Activated CD4-positive, alpha-beta memory T cell treated with anti-CD3 and anti-CD28 coated beads, Interleukin-2, amount 10 ng/mL, durations not matched to agents 7 days and 5 days (primary cell): ENCODE measurements at regions not wholly inside any gene's neighbourhood (a gene's known extent, or its start where the extent isn't known, plus 50 kb on each side); places are given as distances from the start of the nearest gene placed in this dataset.
"Not testable (repeated sequence)": the region's sequence is repeated elsewhere in the genome, so short reads cannot be mapped to it uniquely, and the experiment has no call there.

ENCODE experiments used
- CTCF ChIA-PET: fragments of 350-600 bp; sonication (Branson Sonifier 250); formaldehyde crosslinking; loops from one replicate; lab custom pipeline; 2021; ENCODE audit warnings: antibody characterized with exemption, inconsistent platforms; lab: Charles Lee
- POLR2A ChIA-PET: fragments of 350-600 bp; sonication (Branson Sonifier 250); formaldehyde crosslinking; loops from one replicate; lab custom pipeline; 2021; ENCODE audit warnings: antibody characterized with exemption; lab: Charles Lee
- DNase-seq: peaks from one replicate; pipeline ENCODE4 v3.0.0-alpha.2; 2020
- H3K27ac Mint-ChIP-seq: one replicate; pipeline ENCODE4 v1.8.0; 2021; ENCODE audit warnings: mild to moderate bottlenecking, mixed read lengths
- H3K27me3 Mint-ChIP-seq: one replicate; pipeline ENCODE4 v1.8.0; 2021; ENCODE audit warnings: mixed read lengths
- H3K36me3 Mint-ChIP-seq: one replicate; pipeline ENCODE4 v1.8.0; 2021; ENCODE audit warnings: low read depth, mixed read lengths
- H3K4me1 Mint-ChIP-seq: one replicate; pipeline ENCODE4 v1.8.0; 2021; ENCODE audit warnings: mixed read lengths
- H3K4me3 Mint-ChIP-seq: one replicate; pipeline ENCODE4 v1.8.0; 2021; ENCODE audit warnings: mild to moderate bottlenecking, mixed read lengths
- H3K9me3 Mint-ChIP-seq: one replicate; pipeline ENCODE4 v1.8.0; 2021; ENCODE audit warnings: mixed read lengths

GRCh38 chr9:119675951-119676350 lies 306.7 kb upstream of the BRINP1 start:
- Mint-ChIP-seq H3K9me3 (no peaks in the 10 kb centered on the region), H3K4me1 (no peaks in the 10 kb centered on the region), H3K27me3 (no peaks in the 10 kb centered on the region), H3K4me3 (no peak overlapping the region), H3K27ac (no peak overlapping the region), H3K36me3 (no peaks in the 10 kb centered on the region)
- no peak for DNase-seq
- POLR2A ChIA-PET: no interaction called here
- CTCF ChIA-PET: no interaction called here

GRCh38 chr9:119672763-119673162 lies 303.5 kb upstream of the BRINP1 start:
- CTCF ChIA-PET, H3K4me3 Mint-ChIP-seq, H3K27ac Mint-ChIP-seq, H3K9me3 Mint-ChIP-seq, DNase-seq, H3K36me3 Mint-ChIP-seq, POLR2A ChIA-PET, H3K27me3 Mint-ChIP-seq, H3K4me1 Mint-ChIP-seq: not testable (repeated sequence)

- no peaks in the 10 kb centered on the region for H3K36me3 Mint-ChIP-seq
These were observed 298.7 kb upstream of the BRINP1 start for GRCh38 chr9:119667916-119668315.

GRCh38 chr9:119667163-119667562 lies 297.9 kb upstream of the BRINP1 start:
- no peak overlapping the region for H3K27ac Mint-ChIP-seq
- CTCF ChIA-PET: no interaction called here

More at GRCh38 chr9:119667916-119668315, 298.7 kb upstream of the BRINP1 start:
- H3K27ac Mint-ChIP-seq: no peak overlapping the region
- CTCF ChIA-PET: no interaction called here
- POLR2A ChIA-PET: no interaction called here
- no peaks in the 10 kb centered on the region for H3K27me3 Mint-ChIP-seq
- peaks cover under 1% of the 10 kb centered on the region for H3K9me3 Mint-ChIP-seq
- H3K4me3 Mint-ChIP-seq: no peak overlapping the region
- no peaks in the 10 kb centered on the region for H3K4me1 Mint-ChIP-seq
- no peak for DNase-seq

GRCh38 chr9:119662329-119662728 lies 293.1 kb upstream of the BRINP1 start:
- Mint-ChIP-seq H3K27me3 (no peaks in the 10 kb centered on the region), H3K4me1 (no peaks in the 10 kb centered on the region), H3K27ac (no peak overlapping the region), H3K9me3 (peaks cover 3% of the 10 kb centered on the region), H3K4me3 (no peak overlapping the region), H3K36me3 (no peaks in the 10 kb centered on the region)
- POLR2A ChIA-PET: no interaction called here
- no peak for DNase-seq
- CTCF ChIA-PET: no interaction called here

More at GRCh38 chr9:119667163-119667562, 297.9 kb upstream of the BRINP1 start:
- POLR2A ChIA-PET: no interaction called here
- Mint-ChIP-seq H3K4me3 (no peak overlapping the region), H3K9me3 (peaks cover 3% of the 10 kb centered on the region), H3K4me1 (no peaks in the 10 kb centered on the region), H3K27me3 (no peaks in the 10 kb centered on the region), H3K36me3 (no peaks in the 10 kb centered on the region)
- no peak for DNase-seq

- H3K4me3 Mint-ChIP-seq: no peak overlapping the region
- ChIA-PET CTCF (no interaction called here), POLR2A (no interaction called here)
- peaks cover 3% of the 10 kb centered on the region for H3K9me3 Mint-ChIP-seq
- H3K36me3 Mint-ChIP-seq: no peaks in the 10 kb centered on the region
- no peaks in the 10 kb centered on the region for H3K27me3 Mint-ChIP-seq
- H3K4me1 Mint-ChIP-seq: no peaks in the 10 kb centered on the region
- DNase-seq: no peak
- H3K27ac Mint-ChIP-seq: no peak overlapping the region
These were observed 283.7 kb upstream of the BRINP1 start for GRCh38 chr9:119652931-119653330.

- Mint-ChIP-seq H3K4me1 (no peaks in the 10 kb centered on the region), H3K27ac (no peak overlapping the region), H3K4me3 (no peak overlapping the region), H3K36me3 (no peaks in the 10 kb centered on the region), H3K9me3 (peaks cover 4% of the 10 kb centered on the region), H3K27me3 (no peaks in the 10 kb centered on the region)
- ChIA-PET CTCF (no interaction called here), POLR2A (no interaction called here)
- DNase-seq: no peak
These were observed 280.0 kb upstream of the BRINP1 start for GRCh38 chr9:119649205-119649604.

GRCh38 chr9:119639287-119639955 lies 270.2 kb upstream of the BRINP1 start:
- no peaks in the 10 kb centered on the region for H3K36me3 Mint-ChIP-seq
- no peaks in the 10 kb centered on the region for H3K27me3 Mint-ChIP-seq
- H3K27ac Mint-ChIP-seq: no peak overlapping the region
- no peak overlapping the region for H3K4me3 Mint-ChIP-seq
- ChIA-PET CTCF (no interaction called here), POLR2A (no interaction called here)
- DNase-seq: no peak
- no peaks in the 10 kb centered on the region for H3K4me1 Mint-ChIP-seq
- peaks cover 6% of the 10 kb centered on the region for H3K9me3 Mint-ChIP-seq

GRCh38 chr9:119634006-119634405 lies 264.8 kb upstream of the BRINP1 start:
- peaks cover 2% of the 10 kb centered on the region for H3K9me3 Mint-ChIP-seq
- no peak for DNase-seq
- H3K27me3 Mint-ChIP-seq: no peaks in the 10 kb centered on the region
- CTCF ChIA-PET: no interaction called here
- POLR2A ChIA-PET: no interaction called here
- no peak overlapping the region for H3K4me3 Mint-ChIP-seq
- H3K36me3 Mint-ChIP-seq: no peaks in the 10 kb centered on the region
- H3K4me1 Mint-ChIP-seq: no peaks in the 10 kb centered on the region
- no peak overlapping the region for H3K27ac Mint-ChIP-seq

GRCh38 chr9:119611565-119611964 lies 242.3 kb upstream of the BRINP1 start:
- no peak overlapping the region for H3K4me3 Mint-ChIP-seq
- H3K4me1 Mint-ChIP-seq: no peaks in the 10 kb centered on the region
- no peak overlapping the region for H3K27ac Mint-ChIP-seq
- CTCF ChIA-PET: no interaction called here
- H3K27me3 Mint-ChIP-seq: no peaks in the 10 kb centered on the region
- POLR2A ChIA-PET: no interaction called here
- no peaks in the 10 kb centered on the region for H3K36me3 Mint-ChIP-seq
- H3K9me3 Mint-ChIP-seq: no peaks in the 10 kb centered on the region
- DNase-seq: no peak

GRCh38 chr9:119609277-119609971 lies 240.2 kb upstream of the BRINP1 start:
- H3K27ac Mint-ChIP-seq: no peak overlapping the region
- CTCF ChIA-PET: interaction anchor here (0.7 kb wide), 1 partner anchor 245 kb away, joined by 6 read pairs; no protein-coding TSS in a partner anchor
- POLR2A ChIA-PET: no interaction called here

GRCh38 chr9:119601632-119602031 lies 232.4 kb upstream of the BRINP1 start:
- Mint-ChIP-seq H3K9me3 (peaks cover 3% of the 10 kb centered on the region), H3K4me3 (no peak overlapping the region), H3K27me3 (no peaks in the 10 kb centered on the region), H3K4me1 (no peaks in the 10 kb centered on the region), H3K36me3 (no peaks in the 10 kb centered on the region), H3K27ac (no peak overlapping the region)
- POLR2A ChIA-PET: no interaction called here
- CTCF ChIA-PET: no interaction called here
- DNase-seq: no peak

More at GRCh38 chr9:119609277-119609971, 240.2 kb upstream of the BRINP1 start:
- Mint-ChIP-seq H3K27me3 (no peaks in the 10 kb centered on the region), H3K4me3 (no peak overlapping the region), H3K36me3 (no peaks in the 10 kb centered on the region), H3K4me1 (no peaks in the 10 kb centered on the region), H3K9me3 (peaks cover 3% of the 10 kb centered on the region)
- no peak for DNase-seq

GRCh38 chr9:119597499-119597898 lies 228.3 kb upstream of the BRINP1 start:
- no peak overlapping the region for H3K27ac Mint-ChIP-seq
- no peak for DNase-seq
- H3K9me3 Mint-ChIP-seq: peaks cover 3% of the 10 kb centered on the region
- H3K4me3 Mint-ChIP-seq: no peak overlapping the region
- H3K27me3 Mint-ChIP-seq: no peaks in the 10 kb centered on the region
- no peaks in the 10 kb centered on the region for H3K36me3 Mint-ChIP-seq
- ChIA-PET POLR2A (no interaction called here), CTCF (no interaction called here)
- no peaks in the 10 kb centered on the region for H3K4me1 Mint-ChIP-seq

- Mint-ChIP-seq H3K36me3 (no peaks in the 10 kb centered on the region), H3K27me3 (no peaks in the 10 kb centered on the region), H3K4me3 (no peak overlapping the region), H3K27ac (no peak overlapping the region), H3K4me1 (no peaks in the 10 kb centered on the region), H3K9me3 (peaks cover 3% of the 10 kb centered on the region)
- no peak for DNase-seq
- CTCF ChIA-PET: no interaction called here
- POLR2A ChIA-PET: no interaction called here
These were observed 227.5 kb upstream of the BRINP1 start for GRCh38 chr9:119596703-119597102.
